Activated CD4-positive, alpha-beta memory T cell treated with anti-CD3 and anti-CD28 coated beads, Interleukin-2, amount 10 ng/mL, durations not matched to agents 7 days and 5 days (primary cell): ENCODE measurements at regions not wholly inside any gene's neighbourhood (a gene's known extent, or its start where the extent isn't known, plus 50 kb on each side); places are given as distances from the start of the nearest gene placed in this dataset.

Experiments
- CTCF ChIA-PET: fragments of 350-600 bp; sonication (Branson Sonifier 250); formaldehyde crosslinking; loops from one replicate; lab custom pipeline; 2021; ENCODE audit warnings: antibody characterized with exemption, inconsistent platforms; lab: Charles Lee
- POLR2A ChIA-PET: fragments of 350-600 bp; sonication (Branson Sonifier 250); formaldehyde crosslinking; loops from one replicate; lab custom pipeline; 2021; ENCODE audit warnings: antibody characterized with exemption; lab: Charles Lee
- DNase-seq: peaks from one replicate; pipeline ENCODE4 v3.0.0-alpha.2; 2020
- H3K27ac Mint-ChIP-seq: one replicate; pipeline ENCODE4 v1.8.0; 2021; ENCODE audit warnings: mild to moderate bottlenecking, mixed read lengths
- H3K27me3 Mint-ChIP-seq: one replicate; pipeline ENCODE4 v1.8.0; 2021; ENCODE audit warnings: mixed read lengths
- H3K36me3 Mint-ChIP-seq: one replicate; pipeline ENCODE4 v1.8.0; 2021; ENCODE audit warnings: low read depth, mixed read lengths
- H3K4me1 Mint-ChIP-seq: one replicate; pipeline ENCODE4 v1.8.0; 2021; ENCODE audit warnings: mixed read lengths
- H3K4me3 Mint-ChIP-seq: one replicate; pipeline ENCODE4 v1.8.0; 2021; ENCODE audit warnings: mild to moderate bottlenecking, mixed read lengths
- H3K9me3 Mint-ChIP-seq: one replicate; pipeline ENCODE4 v1.8.0; 2021; ENCODE audit warnings: mixed read lengths

DNA sequence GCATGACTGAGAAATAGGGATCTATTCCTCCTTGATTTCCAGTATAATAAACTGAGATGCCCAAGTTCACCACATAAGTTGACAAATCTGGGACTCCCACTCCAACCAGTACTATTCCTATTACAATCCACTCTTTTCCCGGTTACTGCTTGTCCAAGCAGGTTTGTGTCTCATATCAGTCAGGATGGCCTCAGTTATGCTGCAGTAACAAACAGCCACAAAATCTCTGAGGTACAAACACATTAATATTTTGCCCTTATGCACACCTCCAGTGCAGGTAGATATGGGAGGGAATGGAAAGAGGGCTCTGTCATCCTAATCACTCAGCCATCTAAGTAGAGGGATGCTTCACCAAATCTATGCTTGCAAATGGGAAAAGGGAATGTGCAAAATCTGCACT lies 207.8 kb downstream of the RAB28 start:
- Mint-ChIP-seq H3K36me3 (no peaks in the 10 kb centered on the region), H3K27ac (no peak overlapping the region), H3K4me3 (no peak overlapping the region), H3K9me3 (peaks cover 21% of the 10 kb centered on the region), H3K4me1 (no peaks in the 10 kb centered on the region), H3K27me3 (no peaks in the 10 kb centered on the region)
- DNase-seq: no peak
- ChIA-PET POLR2A (no interaction called here), CTCF (no interaction called here)

- ChIA-PET CTCF (no interaction called here), POLR2A (no interaction called here)
- H3K36me3 Mint-ChIP-seq: no peaks in the 10 kb centered on the region
- H3K27me3 Mint-ChIP-seq: no peaks in the 10 kb centered on the region
- no peak overlapping the region for H3K27ac Mint-ChIP-seq
- H3K4me3 Mint-ChIP-seq: no peak overlapping the region
- peaks cover 9% of the 10 kb centered on the region for H3K9me3 Mint-ChIP-seq
- H3K4me1 Mint-ChIP-seq: no peaks in the 10 kb centered on the region
- DNase-seq: no peak
Observed at GRCh38 chr4:13268703-13269102, 215.4 kb downstream of the RAB28 start.

- Mint-ChIP-seq H3K4me3 (no peak overlapping the region), H3K9me3 (peaks cover 6% of the 10 kb centered on the region), H3K27me3 (no peaks in the 10 kb centered on the region), H3K27ac (no peak overlapping the region), H3K36me3 (no peaks in the 10 kb centered on the region), H3K4me1 (no peaks in the 10 kb centered on the region)
- ChIA-PET CTCF (no interaction called here), POLR2A (no interaction called here)
- no peak for DNase-seq
Observed at GRCh38 chr4:13268165-13268564, 216.0 kb downstream of the RAB28 start.

DNA sequence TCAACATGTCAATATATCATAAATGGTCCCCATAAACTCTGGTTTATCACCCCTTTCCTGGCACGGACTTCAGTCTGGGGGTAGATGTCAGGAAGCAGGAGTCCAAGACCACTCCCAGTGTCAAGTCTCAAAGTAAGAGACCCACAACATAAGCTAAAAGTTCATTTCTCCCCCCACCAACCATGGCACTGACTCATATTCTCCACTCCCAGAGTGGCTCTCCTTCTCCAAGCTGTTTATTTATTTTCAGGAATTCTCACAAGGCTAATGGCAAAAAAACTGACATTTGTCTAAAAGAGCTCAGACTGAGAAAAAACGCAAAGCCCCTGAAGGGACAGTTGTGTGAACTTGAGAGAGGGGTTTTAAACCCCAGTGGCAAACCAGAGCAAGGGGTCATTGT lies 217.0 kb downstream of the RAB28 start:
- ChIA-PET CTCF (no interaction called here), POLR2A (no interaction called here)
- Mint-ChIP-seq H3K4me1 (no peaks in the 10 kb centered on the region), H3K27me3 (no peaks in the 10 kb centered on the region), H3K9me3 (peaks cover 5% of the 10 kb centered on the region), H3K36me3 (no peaks in the 10 kb centered on the region), H3K4me3 (no peak overlapping the region), H3K27ac (no peak overlapping the region)
- DNase-seq: no peak

DNA sequence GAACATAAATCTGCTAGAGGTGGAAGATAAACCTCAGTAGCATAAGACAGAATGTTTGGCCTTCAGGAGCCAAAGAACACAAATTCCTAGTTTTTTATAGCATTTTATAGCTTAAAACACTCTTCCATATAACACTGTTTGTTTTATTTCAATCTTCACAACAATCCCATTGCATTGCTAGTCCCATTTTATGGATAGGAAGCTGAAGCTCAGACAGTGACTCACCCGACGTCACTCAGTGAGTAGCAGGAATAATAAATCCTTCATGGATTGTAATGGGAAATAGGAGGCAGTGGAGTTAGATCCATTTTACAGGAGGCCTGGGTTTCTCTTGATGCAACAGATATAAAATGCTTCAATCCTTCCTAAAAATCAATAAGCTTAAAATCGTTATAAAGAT lies 217.5 kb downstream of the RAB28 start:
- ChIA-PET CTCF (no interaction called here), POLR2A (no interaction called here)
- peaks cover 5% of the 10 kb centered on the region for H3K9me3 Mint-ChIP-seq
- no peak for DNase-seq
- no peak overlapping the region for H3K27ac Mint-ChIP-seq
- H3K4me1 Mint-ChIP-seq: no peaks in the 10 kb centered on the region
- no peaks in the 10 kb centered on the region for H3K36me3 Mint-ChIP-seq
- H3K4me3 Mint-ChIP-seq: no peak overlapping the region
- H3K27me3 Mint-ChIP-seq: no peaks in the 10 kb centered on the region

- Mint-ChIP-seq H3K36me3 (no peaks in the 10 kb centered on the region), H3K9me3 (no peaks in the 10 kb centered on the region), H3K4me1 (no peaks in the 10 kb centered on the region), H3K4me3 (no peak overlapping the region), H3K27me3 (no peaks in the 10 kb centered on the region), H3K27ac (no peak overlapping the region)
- ChIA-PET POLR2A (no interaction called here), CTCF (no interaction called here)
- no peak for DNase-seq
Observed at GRCh38 chr4:13263967-13264525, 220.1 kb downstream of the RAB28 start.

DNA sequence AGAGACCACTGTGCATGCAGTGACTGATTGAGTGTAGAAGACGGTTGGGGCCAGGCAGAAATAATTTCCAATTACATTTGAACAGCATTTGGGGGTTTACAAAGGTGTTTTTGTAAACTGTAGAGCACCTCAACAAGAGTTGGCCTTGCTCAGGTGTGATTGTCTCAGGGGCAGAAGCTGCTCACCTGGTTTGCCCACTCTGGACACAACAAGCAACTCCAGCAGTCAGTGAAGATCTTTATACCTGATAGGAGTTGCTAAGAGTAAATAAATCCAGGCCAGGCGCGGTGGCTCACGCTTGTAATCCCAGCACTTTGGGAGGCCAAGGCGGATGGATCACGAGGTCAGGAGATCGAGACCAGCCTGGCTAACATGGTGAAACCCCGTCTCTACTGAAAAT lies 221.3 kb downstream of the RAB28 start:
- no peaks in the 10 kb centered on the region for H3K9me3 Mint-ChIP-seq
- no peak for DNase-seq
- POLR2A ChIA-PET: no interaction called here
- no peaks in the 10 kb centered on the region for H3K27me3 Mint-ChIP-seq
- H3K4me3 Mint-ChIP-seq: no peak overlapping the region
- CTCF ChIA-PET: no interaction called here
- no peaks in the 10 kb centered on the region for H3K36me3 Mint-ChIP-seq
- no peaks in the 10 kb centered on the region for H3K4me1 Mint-ChIP-seq
- no peak overlapping the region for H3K27ac Mint-ChIP-seq

- Mint-ChIP-seq H3K36me3 (no peaks in the 10 kb centered on the region), H3K27ac (no peak overlapping the region), H3K9me3 (no peaks in the 10 kb centered on the region), H3K4me1 (no peaks in the 10 kb centered on the region), H3K27me3 (no peaks in the 10 kb centered on the region), H3K4me3 (no peak overlapping the region)
- CTCF ChIA-PET: no interaction called here
- POLR2A ChIA-PET: no interaction called here
- DNase-seq: no peak
Observed at GRCh38 chr4:13261486-13262257, 222.5 kb downstream of the RAB28 start.

DNA sequence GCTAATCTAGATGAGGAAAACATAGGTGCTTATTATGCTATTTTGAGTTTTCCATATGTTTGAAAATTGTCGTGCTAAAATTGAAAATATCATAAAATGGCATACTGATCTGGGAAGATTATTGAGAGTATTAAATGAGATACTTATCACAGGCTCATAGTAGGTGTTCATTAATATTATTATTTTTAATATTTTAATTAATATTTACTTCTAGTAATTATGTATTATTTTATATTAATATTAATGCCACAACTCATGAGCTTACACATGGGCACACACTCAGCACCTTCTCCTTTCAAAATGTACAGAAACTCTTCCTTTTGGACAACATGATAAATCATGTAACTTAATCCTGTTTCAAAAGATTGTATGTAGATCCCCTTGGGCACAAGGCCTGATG lies 223.6 kb downstream of the RAB28 start:
- no peak overlapping the region for H3K27ac Mint-ChIP-seq

GRCh38 chr4:13250263-13250662 lies 233.9 kb downstream of the RAB28 start:
- POLR2A ChIA-PET: no interaction called here
- Mint-ChIP-seq H3K4me3 (no peak overlapping the region), H3K27me3 (no peaks in the 10 kb centered on the region), H3K36me3 (no peaks in the 10 kb centered on the region), H3K27ac (no peak overlapping the region), H3K4me1 (no peaks in the 10 kb centered on the region), H3K9me3 (peaks cover 9% of the 10 kb centered on the region)
- no peak for DNase-seq
- CTCF ChIA-PET: no interaction called here

More for the DNA sequence above, 223.6 kb downstream of the RAB28 start:
- Mint-ChIP-seq H3K36me3 (no peaks in the 10 kb centered on the region), H3K9me3 (no peaks in the 10 kb centered on the region), H3K4me1 (no peaks in the 10 kb centered on the region), H3K27me3 (no peaks in the 10 kb centered on the region), H3K4me3 (no peak overlapping the region)
- CTCF ChIA-PET: no interaction called here
- DNase-seq: no peak
- POLR2A ChIA-PET: no interaction called here

GRCh38 chr4:13248621-13249298 lies 235.4 kb downstream of the RAB28 start:
- Mint-ChIP-seq H3K36me3 (no peaks in the 10 kb centered on the region), H3K4me3 (no peak overlapping the region), H3K27ac (no peak overlapping the region), H3K27me3 (no peaks in the 10 kb centered on the region), H3K9me3 (peaks cover 9% of the 10 kb centered on the region), H3K4me1 (no peaks in the 10 kb centered on the region)
- ChIA-PET POLR2A (interaction anchor here (0.7 kb wide), 1 partner anchor 20 kb away, joined by 3 read pairs; no protein-coding TSS in a partner anchor), CTCF (no interaction called here)
- no peak for DNase-seq

DNA sequence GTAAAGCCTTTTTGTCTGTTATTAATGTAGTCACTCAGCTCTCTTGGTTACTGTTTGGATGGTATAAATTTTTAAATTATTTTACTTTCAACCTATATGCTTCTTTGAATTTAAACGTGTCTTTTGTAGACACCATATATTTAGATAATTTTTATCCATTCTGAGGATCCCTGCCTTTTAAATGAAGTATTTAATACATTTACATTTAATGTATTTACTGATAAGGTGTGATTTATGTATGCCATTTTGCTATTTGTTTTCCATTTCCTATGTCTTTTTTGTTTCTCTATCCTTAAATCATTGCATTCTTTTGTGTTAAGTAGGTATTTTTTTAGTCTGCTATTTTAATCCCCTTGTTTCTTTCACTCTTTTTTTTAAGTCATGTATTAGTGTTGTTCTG lies 238.0 kb downstream of the RAB28 start:
- Mint-ChIP-seq H3K4me3 (no peak overlapping the region), H3K36me3 (no peaks in the 10 kb centered on the region), H3K27me3 (no peaks in the 10 kb centered on the region), H3K27ac (no peak overlapping the region), H3K9me3 (peaks cover 11% of the 10 kb centered on the region), H3K4me1 (no peaks in the 10 kb centered on the region)
- DNase-seq: no peak
- POLR2A ChIA-PET: no interaction called here
- CTCF ChIA-PET: no interaction called here

DNA sequence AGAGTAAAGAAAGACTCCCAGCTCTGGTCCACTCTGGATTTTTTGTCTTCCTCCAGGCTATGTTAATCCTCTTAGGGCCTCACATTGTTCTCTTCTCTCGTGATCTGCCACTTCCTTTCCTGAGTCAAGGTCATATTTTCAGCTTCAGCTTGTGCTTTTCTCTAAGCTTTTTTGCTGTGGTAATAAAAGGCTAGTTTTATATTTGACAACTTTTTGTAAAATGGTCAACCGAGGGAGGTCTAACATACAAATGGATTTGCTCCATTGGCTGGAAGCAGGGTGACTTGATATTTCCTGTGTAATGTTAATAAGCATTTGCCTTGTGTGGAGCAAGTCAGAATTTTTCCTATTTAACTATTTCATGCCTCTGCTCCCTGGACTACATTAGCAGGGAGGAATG lies 239.7 kb downstream of the RAB28 start:
- ChIA-PET CTCF (no interaction called here), POLR2A (no interaction called here)
- Mint-ChIP-seq H3K36me3 (no peaks in the 10 kb centered on the region), H3K27ac (no peak overlapping the region), H3K4me1 (peaks cover 3% of the 10 kb centered on the region), H3K9me3 (peaks cover 11% of the 10 kb centered on the region), H3K27me3 (no peaks in the 10 kb centered on the region), H3K4me3 (no peak overlapping the region)
- DNase-seq: no peak

DNA sequence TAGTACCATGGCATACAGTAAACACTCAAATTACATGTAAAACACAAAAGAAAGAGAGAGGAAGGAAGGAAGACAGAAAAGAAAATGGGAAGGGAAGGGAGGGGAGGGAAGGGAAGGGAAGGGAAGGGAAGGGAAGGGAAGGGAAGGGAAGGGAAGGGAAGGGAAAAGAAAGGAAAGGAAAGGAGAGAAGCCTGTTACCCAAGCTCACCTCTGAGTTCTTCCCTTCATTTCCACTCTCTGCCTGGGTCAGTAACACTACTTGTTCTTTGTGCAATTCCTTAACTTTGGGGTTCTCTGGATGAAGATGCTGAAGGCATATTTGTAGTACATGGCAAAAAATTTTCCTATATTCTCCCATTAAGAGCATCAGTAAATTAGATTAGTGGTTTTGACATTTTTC lies 241.0 kb downstream of the RAB28 start:
- H3K27me3 Mint-ChIP-seq: no peaks in the 10 kb centered on the region
- no peak overlapping the region for H3K4me3 Mint-ChIP-seq
- H3K9me3 Mint-ChIP-seq: peaks cover 4% of the 10 kb centered on the region
- peaks cover 3% of the 10 kb centered on the region for H3K4me1 Mint-ChIP-seq
- POLR2A ChIA-PET: no interaction called here
- no peaks in the 10 kb centered on the region for H3K36me3 Mint-ChIP-seq
- CTCF ChIA-PET: no interaction called here
- no peak overlapping the region for H3K27ac Mint-ChIP-seq
- DNase-seq: no peak
